ENCODE measurements at regions not wholly inside any gene's neighbourhood (a gene's known extent, or its start where the extent isn't known, plus 50 kb on each side); places are given as distances from the start of the nearest gene placed in this dataset.
A peak's percentile ranks its signal among the peaks of the same experiment; 100 is the strongest.

GRCh38 chr4:20037745-20038144, 214.0 kb upstream of the SLIT2 start:
- no peak overlapping the region for H3K4me3 ChIP-seq (ENCODE audit: low read length)
- TF ChIP-seq, protein P1, sequence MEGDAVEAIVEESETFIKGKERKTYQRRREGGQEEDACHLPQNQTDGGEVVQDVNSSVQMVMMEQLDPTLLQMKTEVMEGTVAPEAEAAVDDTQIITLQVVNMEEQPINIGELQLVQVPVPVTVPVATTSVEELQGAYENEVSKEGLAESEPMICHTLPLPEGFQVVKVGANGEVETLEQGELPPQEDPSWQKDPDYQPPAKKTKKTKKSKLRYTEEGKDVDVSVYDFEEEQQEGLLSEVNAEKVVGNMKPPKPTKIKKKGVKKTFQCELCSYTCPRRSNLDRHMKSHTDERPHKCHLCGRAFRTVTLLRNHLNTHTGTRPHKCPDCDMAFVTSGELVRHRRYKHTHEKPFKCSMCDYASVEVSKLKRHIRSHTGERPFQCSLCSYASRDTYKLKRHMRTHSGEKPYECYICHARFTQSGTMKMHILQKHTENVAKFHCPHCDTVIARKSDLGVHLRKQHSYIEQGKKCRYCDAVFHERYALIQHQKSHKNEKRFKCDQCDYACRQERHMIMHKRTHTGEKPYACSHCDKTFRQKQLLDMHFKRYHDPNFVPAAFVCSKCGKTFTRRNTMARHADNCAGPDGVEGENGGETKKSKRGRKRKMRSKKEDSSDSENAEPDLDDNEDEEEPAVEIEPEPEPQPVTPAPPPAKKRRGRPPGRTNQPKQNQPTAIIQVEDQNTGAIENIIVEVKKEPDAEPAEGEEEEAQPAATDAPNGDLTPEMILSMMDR (conservative IDR thresholded peaks at IDR 0.05; ENCODE audit: low read length): no peak
- no peak for DNase-seq (ENCODE audit: low read depth)

- DNase-seq (ENCODE audit: low read depth): no peak
- TF ChIP-seq, protein P1 (conservative IDR thresholded peaks at IDR 0.05; ENCODE audit: low read length): no peak
- H3K4me3 ChIP-seq (ENCODE audit: low read length): no peak overlapping the region
These were observed 221.6 kb upstream of the SLIT2 start for GRCh38 chr4:20030108-20030507.

GRCh38 chr4:20028645-20029044, 223.1 kb upstream of the SLIT2 start:
- DNase-seq (ENCODE audit: low read depth): no peak
- TF ChIP-seq, protein P1 (conservative IDR thresholded peaks at IDR 0.05; ENCODE audit: low read length): no peak

DNA sequence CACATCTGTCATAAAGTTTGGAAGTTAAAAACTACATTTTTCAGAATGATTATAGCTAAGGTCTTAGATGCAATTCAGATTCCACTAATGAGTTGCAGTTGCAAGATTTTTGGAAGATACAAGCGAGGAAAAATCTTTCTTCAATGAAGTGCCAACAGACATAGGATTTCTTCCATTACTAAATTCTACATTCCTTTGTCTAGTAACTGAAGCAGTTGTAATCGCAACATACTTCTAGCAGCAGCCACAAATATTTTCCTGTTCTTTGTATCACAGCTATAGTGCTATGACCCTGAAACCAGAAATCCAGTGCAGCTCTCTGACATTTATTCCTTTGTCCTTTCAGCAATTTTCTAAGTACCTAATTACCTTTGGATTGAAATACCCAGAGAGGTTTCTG, 225.2 kb upstream of the SLIT2 start:
- DNase-seq (ENCODE audit: low read depth): peak; percentile 86
- no peak overlapping the region for H3K4me3 ChIP-seq (ENCODE audit: low read length)
- TF ChIP-seq, protein P1 (conservative IDR thresholded peaks at IDR 0.05; ENCODE audit: low read length): no peak

More at GRCh38 chr4:20028645-20029044, 223.1 kb upstream of the SLIT2 start:
- H3K4me3 ChIP-seq (ENCODE audit: low read length): no peak overlapping the region

DNA sequence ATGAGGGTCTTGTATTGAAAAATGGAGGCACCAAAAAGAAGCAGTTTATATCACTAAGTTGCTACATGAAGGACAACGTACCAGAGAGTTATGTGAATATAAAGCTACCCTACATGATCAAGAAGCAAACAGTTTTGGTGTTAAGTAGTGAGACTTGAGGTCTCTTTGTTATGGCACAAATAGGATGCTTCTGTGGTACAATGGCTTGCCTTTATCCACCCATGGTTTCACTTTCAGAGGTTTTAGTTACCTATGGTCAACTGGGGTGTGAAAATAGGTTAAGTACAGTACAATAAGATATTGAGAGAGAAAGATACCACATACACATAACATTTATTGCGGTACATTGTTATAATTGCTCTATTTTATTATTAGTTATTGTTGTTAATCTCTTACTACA, 229.2 kb upstream of the SLIT2 start:
- TF ChIP-seq, protein P1 (conservative IDR thresholded peaks at IDR 0.05; ENCODE audit: low read length): no peak
- H3K4me3 ChIP-seq (ENCODE audit: low read length): no peak overlapping the region
- DNase-seq (ENCODE audit: low read depth): no peak

DNA sequence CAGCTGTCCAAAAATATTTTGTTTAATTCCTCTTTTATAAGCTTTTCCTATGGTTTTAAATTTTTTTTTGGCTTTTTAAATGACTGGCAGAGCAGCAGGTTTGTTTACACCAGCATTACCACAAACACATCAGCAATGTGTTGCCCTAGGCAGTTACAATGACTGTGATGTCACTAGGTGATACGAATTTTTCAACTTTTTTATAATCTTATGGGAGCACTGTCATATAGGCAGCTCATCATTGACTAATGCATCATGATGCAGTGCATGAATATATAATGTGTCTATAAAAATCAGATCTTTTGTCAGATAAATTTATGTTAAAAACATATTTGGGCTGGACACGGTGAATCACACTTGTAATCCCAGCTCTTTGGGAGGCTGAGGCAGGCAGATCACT, 231.6 kb upstream of the SLIT2 start:
- DNase-seq (ENCODE audit: low read depth): no peak
- TF ChIP-seq, protein P1 (conservative IDR thresholded peaks at IDR 0.05; ENCODE audit: low read length): no peak
- no peak overlapping the region for H3K4me3 ChIP-seq (ENCODE audit: low read length)

- DNase-seq (ENCODE audit: low read depth): no peak
- TF ChIP-seq, protein P1 (conservative IDR thresholded peaks at IDR 0.05; ENCODE audit: low read length): no peak
- no peak overlapping the region for H3K4me3 ChIP-seq (ENCODE audit: low read length)
These were observed 232.2 kb upstream of the SLIT2 start for GRCh38 chr4:20019310-20020015.
